WI38 (cell line): ENCODE measurements at regions not wholly inside any gene's neighbourhood (a gene's known extent, or its start where the extent isn't known, plus 50 kb on each side); places are given as distances from the start of the nearest gene placed in this dataset.

Source experiments
- H3K4me3 ChIP-seq: 2 replicates; pipeline ENCODE4 v1.5.1; 2011; ENCODE audit warnings: low read depth, mild to moderate bottlenecking, control low read depth, low read length
- CTCF ChIP-seq: IDR thresholded peaks from 2 replicates; pipeline ENCODE4 v1.5.1; 2012; ENCODE audit warnings: low read depth, mild to moderate bottlenecking, control low read depth, low read length

- TF ChIP-seq CTCF: no peak
- no peak overlapping the region for H3K4me3 ChIP-seq
Measured at GRCh38 chr14:53883739-53884138, 72.9 kb downstream of the BMP4 start.

DNA sequence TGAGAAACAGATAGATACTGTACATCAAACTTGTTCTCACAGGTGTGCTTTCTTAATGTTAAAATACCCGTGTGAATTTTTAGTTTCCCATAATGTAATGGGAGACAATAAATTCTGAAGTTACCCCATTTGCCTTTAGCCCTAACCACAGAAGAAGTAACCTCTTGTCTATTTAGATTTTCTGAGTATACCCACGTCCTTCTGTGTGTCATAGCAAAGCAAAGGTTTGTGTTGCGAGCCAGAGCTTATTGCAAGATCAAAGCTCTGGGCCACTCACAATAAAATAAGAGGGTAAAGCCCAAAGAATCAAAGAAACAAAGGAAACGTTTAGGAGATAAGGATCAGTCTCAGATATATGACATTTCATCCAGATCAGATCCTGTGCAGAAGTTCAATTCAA is 73.9 kb downstream of the BMP4 start:
- H3K4me3 ChIP-seq: no peak overlapping the region
- no peak for TF ChIP-seq CTCF

DNA sequence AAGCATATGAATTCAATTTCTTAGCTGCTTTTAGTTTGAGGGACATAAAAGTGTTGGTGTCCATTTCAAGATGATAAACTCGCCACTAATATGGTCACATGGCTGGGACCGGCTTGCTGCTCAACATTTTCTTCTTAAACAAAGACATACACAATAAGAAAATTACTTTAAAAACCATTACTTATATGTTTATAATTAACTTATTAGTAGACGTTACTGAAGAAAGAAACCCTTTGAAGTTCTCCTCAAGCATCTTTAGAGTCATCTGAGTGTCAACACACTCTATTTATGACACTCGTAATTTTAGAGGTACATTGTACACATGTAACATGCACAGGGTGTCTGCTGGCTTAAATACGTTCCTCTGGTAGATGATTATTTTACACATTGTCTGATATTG is 74.7 kb downstream of the BMP4 start:
- H3K4me3 ChIP-seq: no peak overlapping the region
- no peak for TF ChIP-seq CTCF

DNA sequence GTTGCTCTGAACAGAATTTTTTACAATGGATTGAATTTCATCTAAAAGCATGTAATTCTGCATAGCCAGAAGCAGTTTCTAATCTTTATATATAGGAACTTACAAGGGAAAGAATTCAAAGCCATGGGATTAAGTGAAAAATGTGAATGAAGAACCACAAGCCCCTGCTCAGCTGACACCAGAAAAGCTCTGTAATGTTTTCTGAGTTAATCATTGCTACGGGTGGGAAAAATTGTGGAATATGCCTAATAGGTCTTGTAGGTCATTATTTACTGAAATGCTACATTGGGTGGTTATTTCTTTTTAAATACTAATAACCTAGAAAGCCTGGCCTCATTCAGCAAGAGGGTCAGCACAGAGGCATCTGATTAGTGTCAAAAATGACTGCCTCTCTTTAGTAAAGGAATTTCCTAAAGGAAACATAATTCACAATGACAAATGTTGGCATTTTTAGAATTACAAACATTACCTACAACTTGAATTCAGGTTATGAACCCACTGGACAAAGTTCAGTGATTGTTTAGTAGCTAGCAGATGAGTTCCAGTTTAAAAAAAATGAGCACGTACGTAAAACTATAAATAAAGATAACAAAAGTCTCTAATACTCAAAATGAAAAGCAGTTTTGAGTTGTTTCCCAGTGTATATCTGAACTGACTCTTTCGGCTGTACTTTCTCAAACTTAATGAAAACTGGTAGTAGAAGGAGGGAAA is 75.3 kb downstream of the BMP4 start:
- TF ChIP-seq CTCF: no peak
- H3K4me3 ChIP-seq: no peak overlapping the region

DNA sequence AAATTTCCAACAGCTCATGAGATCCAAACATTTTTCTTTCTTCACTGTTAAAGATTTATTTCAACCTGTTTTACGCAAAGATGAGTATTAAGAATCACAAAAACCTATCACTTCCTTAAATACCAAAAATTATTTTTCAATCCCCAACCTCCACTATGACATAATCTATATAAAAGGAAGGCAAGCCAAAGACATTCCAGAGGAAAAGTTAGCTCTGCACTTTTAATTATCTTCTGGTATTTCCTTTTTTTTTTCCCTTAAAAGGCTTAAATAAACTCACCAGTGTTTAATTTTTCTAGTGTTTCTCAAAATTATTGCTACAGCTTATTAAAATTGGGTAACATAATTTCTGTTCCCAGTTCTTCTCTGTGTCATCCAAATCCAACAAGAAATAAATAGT is 75.9 kb downstream of the BMP4 start:
- TF ChIP-seq CTCF: no peak
- H3K4me3 ChIP-seq: no peak overlapping the region

DNA sequence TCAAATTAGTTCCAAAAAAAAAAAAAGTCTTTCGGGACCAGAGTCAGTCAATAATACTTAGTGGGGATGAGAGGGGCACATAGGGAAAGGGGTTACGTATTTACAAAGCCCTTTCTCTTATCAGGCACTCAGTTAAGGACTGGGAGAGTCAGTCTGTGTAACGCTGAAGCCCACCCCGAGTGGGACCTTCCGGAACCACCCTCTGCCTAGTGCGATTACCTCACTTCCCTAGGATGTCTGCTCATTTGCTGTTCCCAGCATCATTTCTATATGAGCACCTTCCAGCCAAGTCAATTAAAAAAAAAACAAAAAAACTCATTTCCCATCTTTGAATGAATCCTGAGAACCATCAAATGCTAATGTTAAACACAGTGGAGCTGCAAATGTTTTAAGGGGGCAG is 76.9 kb downstream of the BMP4 start:
- TF ChIP-seq CTCF: no peak
- no peak overlapping the region for H3K4me3 ChIP-seq

DNA sequence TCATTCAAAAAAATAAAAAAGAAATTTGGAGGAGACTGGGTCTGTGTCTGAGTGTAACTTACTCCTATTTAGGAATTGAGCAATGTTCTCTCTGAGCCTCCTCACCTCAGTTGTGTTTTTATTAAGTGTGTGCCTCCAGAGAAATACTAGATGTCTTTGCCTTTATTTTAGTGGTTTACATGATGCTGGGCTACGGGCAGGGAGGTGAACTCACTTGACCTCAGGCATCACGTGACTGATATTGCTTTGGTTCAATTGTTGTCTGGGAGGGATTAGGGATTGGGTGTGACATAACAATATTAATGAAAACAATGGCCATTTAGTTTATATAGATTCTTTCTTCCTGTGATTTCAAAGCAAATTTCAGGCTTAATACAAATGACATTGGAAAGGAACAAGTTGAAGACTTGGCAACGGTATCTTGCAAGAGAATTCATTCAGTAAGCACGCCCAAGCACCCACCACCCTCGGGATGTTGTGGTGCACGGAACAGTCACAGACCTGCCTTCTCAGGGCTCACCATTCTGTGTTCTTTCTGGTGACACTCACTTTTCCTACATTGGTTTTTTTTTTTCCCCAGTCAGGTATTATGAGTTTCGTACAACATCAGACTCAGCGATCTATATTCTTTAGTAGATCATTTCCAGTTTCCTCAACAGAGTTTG is 77.5 kb downstream of the BMP4 start:
- H3K4me3 ChIP-seq: no peak overlapping the region
- TF ChIP-seq CTCF: no peak
